Smooth muscle cell (in vitro differentiated cells): ENCODE measurements at regions not wholly inside any gene's neighbourhood (a gene's known extent, or its start where the extent isn't known, plus 50 kb on each side); places are given as distances from the start of the nearest gene placed in this dataset.

Source experiments
- DNase-seq: peaks from one replicate; lab custom pipeline; 2025; ENCODE audit not compliant: unreplicated experiment; lab: John Stamatoyannopoulos, UW
- H2AFZ ChIP-seq: fragments of 200-600 bp; sonication (generic); 2 replicates; pipeline ENCODE4 v1.6.0; 2016; ENCODE audit warnings: antibody characterized with exemption, low read depth, mild to moderate bottlenecking
- H3F3A ChIP-seq: fragments of 200-600 bp; sonication (generic); 2 replicates; pipeline ENCODE4 v1.6.0; 2017; ENCODE audit warnings: antibody characterized with exemption, low read depth
- H3K27ac ChIP-seq: fragments of 200-600 bp; sonication (generic); 2 replicates; pipeline ENCODE4 v1.5.1; 2016; ENCODE audit warnings: low read depth, mild to moderate bottlenecking
- H3K27me3 ChIP-seq: fragments of 200-600 bp; sonication (generic); 2 replicates; pipeline ENCODE4 v1.6.1; 2016; ENCODE audit warnings: low read depth, mild to moderate bottlenecking
- H3K36me3 ChIP-seq: fragments of 200-600 bp; sonication (generic); 2 replicates; pipeline ENCODE4 v1.5.1; 2016; ENCODE audit warnings: low read depth
- H3K4me1 ChIP-seq: fragments of 200-600 bp; sonication (generic); 2 replicates; pipeline ENCODE4 v1.5.1; 2016; ENCODE audit warnings: low read depth
- H3K4me2 ChIP-seq: fragments of 200-600 bp; sonication (generic); 2 replicates; pipeline ENCODE4 v1.6.0; 2016; ENCODE audit warnings: mild to moderate bottlenecking
- H3K4me3 ChIP-seq: fragments of 200-600 bp; sonication (generic); 2 replicates; pipeline ENCODE4 v1.5.1; 2016; ENCODE audit warnings: mild to moderate bottlenecking
- H3K79me2 ChIP-seq: fragments of 200-600 bp; sonication (generic); 2 replicates; pipeline ENCODE4 v1.6.0; 2016; ENCODE audit warnings: low read depth, mild to moderate bottlenecking
- H3K9ac ChIP-seq: fragments of 200-600 bp; sonication (generic); 2 replicates; pipeline ENCODE4 v1.6.0; 2016; ENCODE audit warnings: low read depth
- H3K9me3 ChIP-seq: fragments of 200-600 bp; sonication (generic); replicated peaks from 2 replicates; pipeline ENCODE4 v1.5.1; 2016; ENCODE audit warnings: low read depth
- H4K20me1 ChIP-seq: fragments of 200-600 bp; sonication (generic); 2 replicates; pipeline ENCODE4 v1.6.0; 2016; ENCODE audit warnings: low read depth
- CTCF ChIP-seq: fragments of 200-600 bp; sonication (generic); IDR thresholded peaks from 2 replicates; pipeline ENCODE4 v1.5.1; 2017; ENCODE audit warnings: borderline replicate concordance, mild to moderate bottlenecking, antibody characterized with exemption; ENCODE audit not compliant: insufficient read depth, poor library complexity, severe bottlenecking
- WGBS: methylation state at CpG from one replicate; pipeline ENCODE4 v1.1.7; 2016; ENCODE audit warnings: low lambda C conversion rate; 5-methylcytosine and 5-hydroxymethylcytosine counted together

GRCh38 chr3:10669490-10670048, 146.5 kb upstream of the SLC6A11 start:
- Histone ChIP-seq H3K4me3 (no peak overlapping the region), H3K79me2 (no peaks in the 10 kb centered on the region), H3K36me3 (no peaks in the 10 kb centered on the region), H3K4me2 (no peak overlapping the region), H4K20me1 (no peaks in the 10 kb centered on the region), H3K27ac (no peak overlapping the region), H3K9me3 (no peaks in the 10 kb centered on the region), H3F3A (no peaks in the 10 kb centered on the region), H3K27me3 (peaks cover 57% of the 10 kb centered on the region), H3K9ac (no peak overlapping the region), H2AFZ (no peak overlapping the region), H3K4me1 (no peaks in the 10 kb centered on the region)
- WGBS = 90% methylated on average over 6 of the region's 6 CpGs
- DNase-seq = no peak
- TF ChIP-seq CTCF = no peak

GRCh38 chr3:10672422-10672821, 143.6 kb upstream of the SLC6A11 start:
- Histone ChIP-seq H3K9me3 (no peaks in the 10 kb centered on the region), H3K79me2 (no peaks in the 10 kb centered on the region), H3K36me3 (no peaks in the 10 kb centered on the region), H3K4me1 (no peaks in the 10 kb centered on the region), H3K4me3 (no peak overlapping the region), H3K9ac (no peak overlapping the region), H3K27ac (no peak overlapping the region), H2AFZ (no peak overlapping the region), H3F3A (no peaks in the 10 kb centered on the region), H4K20me1 (no peaks in the 10 kb centered on the region), H3K4me2 (no peak overlapping the region), H3K27me3 (peaks cover 55% of the 10 kb centered on the region)
- no peak for TF ChIP-seq CTCF
- DNase-seq = no peak
- WGBS = 39% methylated on average over 5 of the region's 5 CpGs

- Histone ChIP-seq H3K9me3 (no peaks in the 10 kb centered on the region), H3K4me3 (no peak overlapping the region), H3K9ac (no peak overlapping the region), H2AFZ (no peak overlapping the region), H3K27ac (no peak overlapping the region), H4K20me1 (no peaks in the 10 kb centered on the region), H3K4me1 (no peaks in the 10 kb centered on the region), H3K36me3 (no peaks in the 10 kb centered on the region), H3K4me2 (no peak overlapping the region), H3K27me3 (peaks cover 60% of the 10 kb centered on the region), H3K79me2 (no peaks in the 10 kb centered on the region), H3F3A (no peaks in the 10 kb centered on the region)
- WGBS = 76% methylated on average over 3 of the region's 3 CpGs
- TF ChIP-seq CTCF = no peak
- no peak for DNase-seq
Observed at GRCh38 chr3:10674578-10674977, 141.4 kb upstream of the SLC6A11 start.

GRCh38 chr3:10676905-10677304, 139.1 kb upstream of the SLC6A11 start:
- 85% methylated on average over 1 of the region's 1 CpG for WGBS

More at GRCh38 chr3:10676905-10677304, 139.1 kb upstream of the SLC6A11 start:
- Histone ChIP-seq H3K9me3 (no peaks in the 10 kb centered on the region), H3F3A (no peaks in the 10 kb centered on the region), H3K79me2 (no peaks in the 10 kb centered on the region), H2AFZ (no peak overlapping the region), H4K20me1 (no peaks in the 10 kb centered on the region), H3K27me3 (peaks cover 55% of the 10 kb centered on the region), H3K4me1 (no peaks in the 10 kb centered on the region), H3K9ac (no peak overlapping the region), H3K4me2 (no peak overlapping the region), H3K36me3 (no peaks in the 10 kb centered on the region), H3K27ac (no peak overlapping the region), H3K4me3 (no peak overlapping the region)
- no peak for DNase-seq
- TF ChIP-seq CTCF = no peak
